Esophagus squamous epithelium (tissue), 5 donors: ENCODE measurements at regions not wholly inside any gene's neighbourhood (a gene's known extent, or its start where the extent isn't known, plus 50 kb on each side); places are given as distances from the start of the nearest gene placed in this dataset.
"Not testable (repeated sequence)": the region's sequence is repeated elsewhere in the genome, so short reads cannot be mapped to it uniquely, and the experiment has no call there.

Experiments
- DNase-seq: peaks from one replicate; lab custom pipeline; 2025; lab: John Stamatoyannopoulos, UW
- H3K27ac ChIP-seq, 4 donors: fragments of 200-600 bp; sonication (generic); one replicate each; pipeline ENCODE4 v1.5.1; 2016 to 2019; ENCODE audit warnings: mild to moderate bottlenecking in 1 of 4
- H3K27me3 ChIP-seq, 4 donors: fragments of 200-600 bp; sonication (generic); 1 replicate in 3 of 4; 2 replicates in 1 of 4; pipeline versions ENCODE4 v1.5.1 to v1.6.0; 2017 to 2021; ENCODE audit warnings: antibody characterized with exemption in 1 of 4
- H3K36me3 ChIP-seq, 3 donors: fragments of 200-600 bp; sonication (generic); one replicate each; pipeline ENCODE4 v1.5.1; 2016 to 2019
- H3K4me1 ChIP-seq, 3 donors: fragments of 200-600 bp; sonication (generic); one replicate each; pipeline ENCODE4 v1.5.1; 2017 to 2019
- H3K4me3 ChIP-seq, 4 donors: fragments of 200-600 bp; sonication (generic); 1 replicate in 3 of 4; 2 replicates in 1 of 4; pipeline ENCODE4 v1.5.1; 2016 to 2019; ENCODE audit warnings: mild to moderate bottlenecking in 2 of 4, moderate library complexity in 1 of 4
- H3K9me3 ChIP-seq, 3 donors: fragments of 200-600 bp; sonication (generic); one replicate each; pipeline ENCODE4 v1.5.1; 2016 to 2019
- POLR2A ChIP-seq, 4 donors: fragments of 450-650 bp; IDR thresholded peaks; one replicate each; pipeline ENCODE4 v1.6.1; 2017; ENCODE audit warnings: antibody characterized with exemption in 4 of 4, mild to moderate bottlenecking in 4 of 4, moderate library complexity in 3 of 4
- WGBS, 2 donors: methylation state at CpG; one replicate each; pipeline ENCODE4 v1.1.5; 2018; 5-methylcytosine and 5-hydroxymethylcytosine counted together
- intact Hi-C: fragments of 100-400 bp; cut with DNase I; formaldehyde crosslinking; loops from one replicate; pipeline ENCODE4 v1.15.0; 2022
- TF ChIP-seq, protein P1 (sequence below), 6 experiments: fragments of 450-650 bp in 4 of 6; fragments of 200-600 bp in 2 of 6; sonication (generic) in 2 of 6; IDR thresholded peaks; one replicate each; pipeline ENCODE4 v1.5.1; 2016 to 2019; ENCODE audit warnings: antibody characterized with exemption in 6 of 6, mild to moderate bottlenecking in 4 of 6, moderate library complexity in 4 of 6
- donor health status: DM: yes; HTN: yes; CAD: no.

DNA sequence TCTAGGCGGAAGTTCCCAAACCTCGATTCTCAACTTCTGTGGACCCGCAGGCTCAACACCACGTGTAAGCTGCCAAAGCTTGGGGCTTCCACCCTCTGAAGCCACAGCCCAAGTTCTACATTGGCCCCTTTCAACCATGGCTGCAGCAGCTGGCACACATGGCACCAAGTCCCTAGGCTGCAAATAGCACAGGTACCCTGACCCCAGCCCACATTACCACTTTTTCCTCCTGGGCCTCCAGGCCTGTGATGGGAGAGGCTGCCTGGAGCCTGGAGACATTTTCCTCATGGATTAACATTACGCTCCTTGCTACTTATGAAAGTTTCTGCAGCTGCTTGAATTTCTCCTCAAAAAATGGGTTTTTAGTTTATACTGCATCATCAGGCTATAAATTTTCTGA, 479.5 kb downstream of the PCDH7 start:
- intact Hi-C loops, result no loop called here
- H3K9me3 ChIP-seq, result peaks cover 0 to 12% (median 0%) of the 10 kb centered on the region in 3 donors
- peaks cover 0 to 5% (median under 1%) of the 10 kb centered on the region in 3 donors for H3K4me1 ChIP-seq
- DNase-seq, result no peak
- H3K27me3 ChIP-seq, result no peaks in the 10 kb centered on the region
- H3K4me3 ChIP-seq, result no peak overlapping the region
- 87 to 89% methylated on average over 5 of the region's 5 CpGs for WGBS, 2 donors
- H3K36me3 ChIP-seq, result no peaks in the 10 kb centered on the region
- H3K27ac ChIP-seq, result no peak overlapping the region
- TF ChIP-seq, protein P1, sequence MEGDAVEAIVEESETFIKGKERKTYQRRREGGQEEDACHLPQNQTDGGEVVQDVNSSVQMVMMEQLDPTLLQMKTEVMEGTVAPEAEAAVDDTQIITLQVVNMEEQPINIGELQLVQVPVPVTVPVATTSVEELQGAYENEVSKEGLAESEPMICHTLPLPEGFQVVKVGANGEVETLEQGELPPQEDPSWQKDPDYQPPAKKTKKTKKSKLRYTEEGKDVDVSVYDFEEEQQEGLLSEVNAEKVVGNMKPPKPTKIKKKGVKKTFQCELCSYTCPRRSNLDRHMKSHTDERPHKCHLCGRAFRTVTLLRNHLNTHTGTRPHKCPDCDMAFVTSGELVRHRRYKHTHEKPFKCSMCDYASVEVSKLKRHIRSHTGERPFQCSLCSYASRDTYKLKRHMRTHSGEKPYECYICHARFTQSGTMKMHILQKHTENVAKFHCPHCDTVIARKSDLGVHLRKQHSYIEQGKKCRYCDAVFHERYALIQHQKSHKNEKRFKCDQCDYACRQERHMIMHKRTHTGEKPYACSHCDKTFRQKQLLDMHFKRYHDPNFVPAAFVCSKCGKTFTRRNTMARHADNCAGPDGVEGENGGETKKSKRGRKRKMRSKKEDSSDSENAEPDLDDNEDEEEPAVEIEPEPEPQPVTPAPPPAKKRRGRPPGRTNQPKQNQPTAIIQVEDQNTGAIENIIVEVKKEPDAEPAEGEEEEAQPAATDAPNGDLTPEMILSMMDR (IDR thresholded peaks at IDR 0.05), result no peak
- no peak for TF ChIP-seq POLR2A (IDR thresholded peaks at IDR 0.05)

DNA sequence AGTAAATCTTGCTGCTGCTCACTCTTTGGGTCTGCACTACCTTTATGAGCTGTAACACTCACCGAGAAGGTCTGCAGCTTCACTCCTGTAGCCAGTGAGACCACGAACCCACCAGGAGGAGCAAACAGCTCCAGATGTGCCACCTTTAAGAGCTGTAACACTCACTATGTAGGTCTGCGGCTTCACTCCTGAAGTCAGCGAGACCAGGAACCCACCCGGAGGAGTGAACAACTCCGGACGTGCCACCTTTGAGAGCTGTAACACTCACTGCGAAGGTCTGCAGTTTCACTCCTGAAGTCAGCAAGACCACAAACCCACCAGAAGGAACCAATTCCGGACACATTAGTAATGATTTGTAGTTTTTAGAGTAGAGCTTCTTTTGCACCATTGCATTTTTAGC, 481.9 kb downstream of the PCDH7 start:
- H3K27me3 ChIP-seq, H3K4me3 ChIP-seq, H3K27ac ChIP-seq, H3K4me1 ChIP-seq, DNase-seq, H3K36me3 ChIP-seq, intact Hi-C loops: not testable (repeated sequence)
- peaks cover 0 to 12% (median 0%) of the 10 kb centered on the region in 3 donors for H3K9me3 ChIP-seq
- WGBS, 2 donors, result 88 to 96% methylated on average over 7 of the region's 9 CpGs

DNA sequence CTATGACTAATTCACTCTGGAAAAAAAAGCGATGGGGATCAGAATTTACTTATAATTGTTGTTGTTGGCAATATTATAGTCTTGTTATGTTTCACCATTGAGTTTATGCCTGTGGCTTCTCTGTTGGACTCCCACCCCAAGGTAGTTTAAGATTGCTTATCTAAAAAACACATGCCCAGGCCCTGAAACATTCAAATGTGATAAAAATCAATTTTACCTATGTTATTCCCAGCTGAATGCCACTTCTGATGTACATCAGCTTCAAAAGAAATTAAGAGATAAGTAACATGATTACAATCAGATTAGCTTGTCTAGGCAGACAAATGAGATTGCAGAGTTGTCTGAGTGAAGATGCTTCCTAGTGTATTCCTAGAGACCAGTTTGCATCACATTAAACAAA, 484.7 kb downstream of the PCDH7 start:
- WGBS, 2 donors, result 53 to 58% methylated on average over 1 of the region's 1 CpG
- DNase-seq, result no peak

DNA sequence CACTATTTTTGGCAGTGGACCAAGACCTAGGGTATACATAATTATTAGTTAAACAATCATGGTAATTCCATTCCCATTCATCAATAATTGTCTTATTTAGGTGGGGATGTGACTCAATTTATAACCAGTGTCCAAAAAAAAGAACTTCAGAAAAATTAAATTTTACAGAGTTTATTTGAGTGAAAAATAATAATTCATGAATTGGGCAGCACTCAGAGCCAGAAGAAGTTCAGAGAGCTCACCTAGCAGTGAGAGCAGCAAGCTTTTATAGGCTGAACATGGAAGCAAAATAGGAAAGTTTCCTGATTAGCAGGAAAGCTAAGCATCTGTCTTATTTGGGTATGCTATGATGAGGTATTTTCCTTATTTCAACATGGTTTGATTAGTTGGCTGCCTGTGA, 500.8 kb downstream of the PCDH7 start:
- Histone ChIP-seq H3K36me3 (no peaks in the 10 kb centered on the region), H3K27me3 (no peaks in the 10 kb centered on the region), H3K4me1 (no peaks in the 10 kb centered on the region), H3K27ac (no peak overlapping the region), H3K9me3 (no peaks in the 10 kb centered on the region), H3K4me3 (no peak overlapping the region)
- TF ChIP-seq POLR2A (IDR thresholded peaks at IDR 0.05), result no peak
- TF ChIP-seq, protein P1 (IDR thresholded peaks at IDR 0.05), result no peak
- no peak for DNase-seq
- intact Hi-C loops, result no loop called here

More for the DNA sequence above, 484.7 kb downstream of the PCDH7 start:
- H3K36me3 ChIP-seq, result no peaks in the 10 kb centered on the region
- TF ChIP-seq, protein P1 (IDR thresholded peaks at IDR 0.05), result no peak
- TF ChIP-seq POLR2A (IDR thresholded peaks at IDR 0.05), result no peak
- H3K4me3 ChIP-seq, result no peak overlapping the region
- peaks cover 0 to 1% (median 0%) of the 10 kb centered on the region in 3 donors for H3K9me3 ChIP-seq
- H3K27ac ChIP-seq, result no peak overlapping the region
- no peaks in the 10 kb centered on the region for H3K4me1 ChIP-seq
- intact Hi-C loops, result no loop called here
- H3K27me3 ChIP-seq, result no peaks in the 10 kb centered on the region

DNA sequence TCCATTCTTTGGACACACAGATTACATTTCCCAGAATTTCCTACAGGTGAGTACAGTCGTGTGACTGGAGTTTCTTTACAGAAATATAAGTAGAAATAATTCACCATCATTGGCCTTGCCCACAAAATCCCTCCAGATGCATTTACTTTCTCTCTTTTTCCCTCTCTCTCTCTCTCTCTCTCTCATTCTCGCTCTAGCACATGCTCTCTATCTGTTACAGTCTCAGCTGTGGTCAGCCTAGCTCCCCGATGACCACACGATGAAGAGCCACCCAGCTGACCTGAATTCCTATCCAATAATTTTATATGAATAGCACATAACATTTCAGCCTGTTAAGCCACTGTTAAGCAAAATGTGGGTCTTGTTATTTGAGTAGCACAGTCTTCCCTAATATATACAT, 507.9 kb downstream of the PCDH7 start:
- Histone ChIP-seq H3K4me1 (no peaks in the 10 kb centered on the region), H3K36me3 (no peaks in the 10 kb centered on the region), H3K9me3 (no peaks in the 10 kb centered on the region), H3K27ac (no peak overlapping the region), H3K4me3 (no peak overlapping the region), H3K27me3 (no peaks in the 10 kb centered on the region)
- intact Hi-C loops, result no loop called here
- no peak for TF ChIP-seq POLR2A (IDR thresholded peaks at IDR 0.05)
- TF ChIP-seq, protein P1 (IDR thresholded peaks at IDR 0.05), result no peak
- WGBS, 2 donors, result 79 to 87% methylated on average over 4 of the region's 4 CpGs
- no peak for DNase-seq

DNA sequence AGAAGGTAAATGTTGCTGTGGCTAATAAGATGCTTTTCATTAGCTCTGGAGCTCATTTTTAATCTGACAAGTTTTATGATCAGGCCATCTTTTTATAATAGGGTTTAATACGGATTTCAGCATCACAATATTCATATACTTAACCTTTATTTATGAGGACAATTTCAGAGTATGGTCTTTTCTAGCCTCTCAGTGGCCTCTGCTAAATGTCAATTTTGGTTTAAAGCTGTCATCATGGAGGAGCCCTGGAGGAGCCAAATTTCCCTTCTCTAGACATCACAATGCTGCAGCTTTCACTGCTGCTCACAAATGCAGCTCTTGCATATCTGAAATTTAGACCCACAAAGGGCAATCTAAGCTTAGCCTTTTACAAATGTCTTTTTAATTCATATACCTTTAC, 510.4 kb downstream of the PCDH7 start:
- TF ChIP-seq, protein P1 (IDR thresholded peaks at IDR 0.05), result no peak
- no peak for TF ChIP-seq POLR2A (IDR thresholded peaks at IDR 0.05)
- no peak overlapping the region for H3K4me3 ChIP-seq
- H3K27me3 ChIP-seq, result no peaks in the 10 kb centered on the region
- intact Hi-C loops, result no loop called here
- DNase-seq, result no peak
- H3K36me3 ChIP-seq, result no peaks in the 10 kb centered on the region
- no peak overlapping the region for H3K27ac ChIP-seq
- no peaks in the 10 kb centered on the region for H3K4me1 ChIP-seq
- H3K9me3 ChIP-seq, result no peaks in the 10 kb centered on the region
- 84 to 89% methylated on average over 1 of the region's 1 CpG for WGBS, 2 donors
